BLaER1 (cell line): ENCODE measurements at regions not wholly inside any gene's neighbourhood (a gene's known extent, or its start where the extent isn't known, plus 50 kb on each side); places are given as distances from the start of the nearest gene placed in this dataset.
A peak's percentile ranks its signal among the peaks of the same experiment; 100 is the strongest.

Source experiments
- H3K27ac ChIP-seq: shearing (Covaris generic); formaldehyde crosslinking; 2 replicates; pipeline ENCODE4 v1.8.1; 2022
- H3K27me3 ChIP-seq: shearing (Covaris generic); formaldehyde crosslinking; 2 replicates; pipeline ENCODE4 v1.8.1; 2022
- H3K36me3 ChIP-seq: shearing (Covaris generic); formaldehyde crosslinking; 2 replicates; pipeline ENCODE4 v1.8.1; 2022
- H3K4me1 ChIP-seq: shearing (Covaris generic); formaldehyde crosslinking; 2 replicates; pipeline ENCODE4 v1.8.1; 2022
- H3K4me2 ChIP-seq: shearing (Covaris generic); formaldehyde crosslinking; 2 replicates; pipeline ENCODE4 v1.8.1; 2022
- H3K4me3 ChIP-seq: shearing (Covaris generic); formaldehyde crosslinking; 2 replicates; pipeline ENCODE4 v1.8.1; 2022
- H3K9ac ChIP-seq: shearing (Covaris generic); formaldehyde crosslinking; 2 replicates; pipeline ENCODE4 v1.8.1; 2022
- H3K9me3 ChIP-seq: shearing (Covaris generic); formaldehyde crosslinking; 2 replicates; pipeline ENCODE4 v1.8.1; 2022
- H4K20me1 ChIP-seq: shearing (Covaris generic); formaldehyde crosslinking; 2 replicates; pipeline ENCODE4 v1.8.1; 2022
- Cebpa-rat ChIP-seq: shearing (Covaris generic); IDR thresholded peaks from 2 replicates; pipeline ENCODE4 v1.8.1; 2022

DNA sequence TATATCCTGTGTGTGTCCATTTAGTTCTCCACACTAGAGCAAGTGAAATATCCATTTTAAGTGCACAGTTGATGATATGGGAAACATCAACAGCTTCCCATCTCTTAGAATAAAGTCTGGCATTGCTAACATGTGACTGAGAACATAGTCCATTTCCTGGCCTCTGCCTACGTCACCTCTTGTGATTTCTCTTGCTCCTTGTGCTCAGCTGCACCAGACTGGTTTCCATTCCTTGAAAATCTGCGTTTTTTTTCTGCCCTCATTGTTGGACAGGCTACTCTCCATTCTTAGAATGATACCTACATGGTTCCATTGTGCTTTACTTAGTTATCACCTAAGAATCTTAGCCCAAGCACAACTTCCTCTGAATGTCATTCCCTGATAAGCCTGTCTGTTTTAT is 851.2 kb upstream of the ID2 start:
- Histone ChIP-seq H3K36me3 (no peaks in the 10 kb centered on the region), H3K4me2 (no peak overlapping the region), H3K27ac (no peak overlapping the region), H3K4me3 (no peak overlapping the region), H3K9ac (no peak overlapping the region), H3K4me1 (peaks cover 22% of the 10 kb centered on the region), H3K9me3 (no peaks in the 10 kb centered on the region), H3K27me3 (no peaks in the 10 kb centered on the region), H4K20me1 (no peaks in the 10 kb centered on the region)
- TF ChIP-seq Cebpa-rat: no peak

DNA sequence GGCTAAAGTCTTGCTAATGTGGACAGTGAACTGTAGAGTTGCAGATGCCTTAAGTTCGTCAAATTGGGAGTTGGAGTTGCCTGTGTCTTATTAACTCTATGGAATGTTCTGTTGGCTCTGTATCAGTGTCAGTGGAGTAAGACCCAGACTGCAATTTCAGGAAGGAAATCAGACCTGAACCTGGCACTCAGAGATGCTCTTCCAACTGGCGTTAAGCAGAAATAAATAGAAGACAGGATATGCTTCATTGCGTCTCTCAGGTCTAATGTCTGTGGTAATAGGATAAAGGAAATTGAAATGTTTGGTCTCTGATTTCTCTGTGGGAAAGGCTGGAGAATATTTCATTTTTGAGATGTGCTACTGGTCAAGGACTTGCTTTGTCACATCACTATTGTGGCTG is 846.7 kb upstream of the ID2 start:
- Histone ChIP-seq H3K4me2 (peak overlapping the region; percentile 42), H3K9me3 (peaks cover 1% of the 10 kb centered on the region; the same call in 1 of the 2 replicates), H3K4me1 (peaks cover 31% of the 10 kb centered on the region), H3K27ac (no peak overlapping the region), H3K4me3 (no peak overlapping the region), H3K9ac (no peak overlapping the region), H3K27me3 (no peaks in the 10 kb centered on the region), H3K36me3 (no peaks in the 10 kb centered on the region), H4K20me1 (no peaks in the 10 kb centered on the region)
- TF ChIP-seq Cebpa-rat: no peak

DNA sequence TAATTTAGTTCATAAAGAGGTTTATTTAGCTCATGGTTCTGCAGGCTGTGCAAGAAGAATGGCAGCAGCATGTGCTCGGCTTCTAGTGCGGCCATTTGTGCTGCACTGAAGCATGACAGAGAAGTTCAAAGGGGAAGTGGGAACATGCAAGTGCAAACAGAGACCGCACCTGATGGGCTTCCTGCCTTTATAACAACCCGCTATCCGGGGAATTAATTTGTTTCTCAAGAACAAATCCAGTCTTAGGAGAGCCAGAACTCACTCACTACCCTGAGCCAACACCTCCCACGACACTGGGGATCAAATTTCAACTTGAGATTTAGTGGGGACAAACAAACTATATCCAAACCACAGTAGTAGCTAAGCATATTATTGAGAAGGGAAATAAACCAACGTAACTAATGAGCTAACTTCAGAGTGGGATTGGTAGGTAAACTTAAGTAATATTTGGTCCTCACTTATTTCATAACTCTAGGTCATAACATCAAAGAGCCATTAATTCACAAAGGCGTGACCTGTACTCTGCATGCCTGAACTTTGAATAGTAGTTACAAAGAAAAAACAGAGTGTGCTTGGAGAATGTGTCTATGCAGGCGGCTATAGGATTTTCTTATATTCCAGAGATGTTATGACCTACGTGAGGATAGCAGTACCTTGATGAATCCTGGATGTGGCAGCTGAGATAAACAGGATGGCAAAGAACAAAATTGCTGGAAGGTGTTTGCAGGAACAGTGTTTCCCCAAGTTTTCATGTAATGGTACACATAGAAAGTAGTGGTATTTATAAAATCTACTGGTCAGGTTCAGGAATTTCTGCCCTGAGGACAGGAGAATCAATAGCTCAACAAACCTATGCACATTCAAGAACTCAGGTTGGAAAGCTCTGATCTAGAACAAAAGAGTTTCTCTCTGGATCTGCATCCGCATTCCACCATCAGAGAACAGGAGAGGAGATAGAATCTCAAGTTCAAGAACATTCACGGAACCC is 845.9 kb upstream of the ID2 start:
- peaks cover 10% of the 10 kb centered on the region for H3K9me3 ChIP-seq
- H4K20me1 ChIP-seq: no peaks in the 10 kb centered on the region
- no peaks in the 10 kb centered on the region for H3K36me3 ChIP-seq
- H3K27ac ChIP-seq: no peak overlapping the region
- peaks cover 31% of the 10 kb centered on the region for H3K4me1 ChIP-seq
- TF ChIP-seq Cebpa-rat: no peak
- no peak overlapping the region for H3K9ac ChIP-seq
- H3K4me3 ChIP-seq: no peak overlapping the region
- H3K27me3 ChIP-seq: no peaks in the 10 kb centered on the region
- H3K4me2 ChIP-seq: peak overlapping the region; percentile 42

DNA sequence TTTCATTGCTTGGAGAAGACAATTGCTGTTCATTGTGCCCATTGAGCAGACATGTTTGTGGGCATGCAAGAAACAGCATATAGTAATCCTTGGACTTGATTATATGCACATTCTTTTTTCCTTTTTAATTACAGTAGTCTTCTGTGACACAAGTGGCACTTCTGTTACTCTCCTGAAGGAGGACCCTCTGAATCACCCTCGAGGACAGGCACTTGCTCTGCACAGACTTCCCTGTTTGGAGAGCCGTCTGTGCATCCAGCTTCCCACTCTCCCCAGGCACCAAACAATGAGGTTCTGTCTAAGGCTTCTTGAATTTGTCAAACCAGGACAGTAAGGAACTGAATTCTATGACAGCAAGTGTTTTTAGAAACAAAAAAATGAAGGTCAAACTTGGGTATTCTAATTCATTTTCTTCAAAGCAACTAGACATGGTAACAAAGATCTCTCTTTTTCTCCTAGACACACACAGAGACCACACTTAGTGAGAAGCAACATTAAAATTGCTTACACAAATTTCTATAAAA is 844.6 kb upstream of the ID2 start:
- Histone ChIP-seq H3K9me3 (peaks cover 14% of the 10 kb centered on the region), H3K27ac (no peak overlapping the region), H3K4me2 (no peak overlapping the region), H3K4me1 (peaks cover 31% of the 10 kb centered on the region), H3K4me3 (no peak overlapping the region), H3K27me3 (no peaks in the 10 kb centered on the region), H4K20me1 (no peaks in the 10 kb centered on the region), H3K9ac (no peak overlapping the region), H3K36me3 (no peaks in the 10 kb centered on the region)
- no peak for TF ChIP-seq Cebpa-rat

DNA sequence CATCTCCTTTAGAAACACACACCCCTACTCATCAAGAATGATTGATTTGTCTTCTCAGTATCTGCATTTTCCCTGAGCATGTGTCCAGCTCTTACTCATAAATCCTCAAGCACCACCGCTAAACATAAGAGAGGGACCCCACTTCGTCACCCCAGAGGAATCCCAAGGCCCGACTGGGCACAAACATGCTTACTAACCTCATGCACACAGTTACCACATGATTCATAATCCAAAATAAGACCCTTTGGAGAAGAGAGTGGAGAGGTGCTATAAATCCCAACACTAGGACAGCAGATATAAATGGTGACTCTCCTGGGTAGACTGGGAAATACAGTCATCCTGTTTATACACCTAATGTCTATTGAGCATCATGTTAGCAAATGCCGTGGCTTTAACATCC is 843.2 kb upstream of the ID2 start:
- Histone ChIP-seq H3K9ac (no peak overlapping the region), H3K4me1 (peaks cover 28% of the 10 kb centered on the region), H3K9me3 (peaks cover 14% of the 10 kb centered on the region), H4K20me1 (no peaks in the 10 kb centered on the region), H3K4me3 (no peak overlapping the region), H3K27ac (no peak overlapping the region), H3K36me3 (no peaks in the 10 kb centered on the region), H3K4me2 (no peak overlapping the region), H3K27me3 (no peaks in the 10 kb centered on the region)
- TF ChIP-seq Cebpa-rat: no peak

DNA sequence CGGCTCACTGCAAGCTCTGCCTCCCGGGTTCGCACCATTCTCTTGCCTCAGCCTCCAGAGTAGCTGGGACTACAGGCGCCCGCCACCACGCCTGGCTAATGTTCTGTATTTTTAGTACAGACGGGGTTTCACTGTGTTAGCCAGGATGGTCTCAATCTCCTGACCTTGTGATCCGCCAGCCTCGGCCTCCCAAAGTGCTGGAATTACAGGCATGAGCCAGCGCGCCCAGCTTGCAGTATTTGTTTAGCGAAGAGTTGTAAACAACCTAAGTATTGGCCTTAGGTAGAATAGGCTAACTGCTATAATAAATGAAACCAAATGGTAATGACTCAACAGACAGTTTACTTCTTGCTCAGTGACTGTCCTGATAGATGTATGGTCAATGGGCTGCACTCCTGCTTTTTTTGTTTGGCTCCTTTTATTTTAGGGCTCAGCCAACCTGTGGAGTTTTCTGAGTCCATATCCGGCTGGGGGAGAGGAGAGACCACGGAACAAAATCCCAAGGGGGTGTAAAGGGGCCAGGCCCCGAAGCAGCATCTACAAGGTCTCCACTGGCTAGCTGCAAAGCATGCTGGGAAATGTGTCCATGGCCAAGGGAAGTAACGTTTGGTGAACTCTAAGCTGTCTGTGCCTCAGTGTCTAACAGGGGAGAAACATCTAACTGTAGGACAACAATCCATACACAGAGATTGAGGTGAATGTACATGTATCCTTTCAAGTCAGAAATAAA is 841.0 kb upstream of the ID2 start:
- no peak overlapping the region for H3K4me2 ChIP-seq
- H3K36me3 ChIP-seq: no peaks in the 10 kb centered on the region
- H3K27me3 ChIP-seq: no peaks in the 10 kb centered on the region
- no peak overlapping the region for H3K27ac ChIP-seq
- H3K4me3 ChIP-seq: no peak overlapping the region
- no peaks in the 10 kb centered on the region for H4K20me1 ChIP-seq
- no peak overlapping the region for H3K9ac ChIP-seq
- H3K9me3 ChIP-seq: peaks cover 14% of the 10 kb centered on the region
- peaks cover 21% of the 10 kb centered on the region for H3K4me1 ChIP-seq
- TF ChIP-seq Cebpa-rat: no peak

DNA sequence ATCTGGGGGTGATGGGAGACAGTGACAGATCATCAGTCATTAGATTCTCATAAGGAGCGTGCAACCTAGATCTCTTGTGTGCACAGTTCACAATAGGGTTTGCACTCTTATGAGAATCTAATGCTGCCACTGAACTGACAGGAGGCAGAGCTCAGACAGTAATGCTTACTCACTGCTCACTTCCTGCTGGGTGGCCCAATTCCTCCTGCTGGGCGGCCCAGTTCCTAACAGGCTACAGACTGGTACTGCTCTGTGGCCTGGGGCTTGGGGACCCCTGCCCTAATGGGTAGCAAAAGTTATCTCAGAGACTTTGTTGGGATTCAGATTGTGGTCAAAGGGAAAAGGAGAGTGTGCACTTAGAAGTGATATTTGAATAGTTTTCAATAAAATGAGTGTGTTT is 840.1 kb upstream of the ID2 start:
- no peak overlapping the region for H3K9ac ChIP-seq
- H3K4me3 ChIP-seq: no peak overlapping the region
- no peak overlapping the region for H3K27ac ChIP-seq
- TF ChIP-seq Cebpa-rat: no peak
- no peaks in the 10 kb centered on the region for H3K36me3 ChIP-seq
- no peaks in the 10 kb centered on the region for H4K20me1 ChIP-seq
- peaks cover 16% of the 10 kb centered on the region for H3K4me1 ChIP-seq
- H3K4me2 ChIP-seq: no peak overlapping the region
- peaks cover 14% of the 10 kb centered on the region for H3K9me3 ChIP-seq
- H3K27me3 ChIP-seq: no peaks in the 10 kb centered on the region

DNA sequence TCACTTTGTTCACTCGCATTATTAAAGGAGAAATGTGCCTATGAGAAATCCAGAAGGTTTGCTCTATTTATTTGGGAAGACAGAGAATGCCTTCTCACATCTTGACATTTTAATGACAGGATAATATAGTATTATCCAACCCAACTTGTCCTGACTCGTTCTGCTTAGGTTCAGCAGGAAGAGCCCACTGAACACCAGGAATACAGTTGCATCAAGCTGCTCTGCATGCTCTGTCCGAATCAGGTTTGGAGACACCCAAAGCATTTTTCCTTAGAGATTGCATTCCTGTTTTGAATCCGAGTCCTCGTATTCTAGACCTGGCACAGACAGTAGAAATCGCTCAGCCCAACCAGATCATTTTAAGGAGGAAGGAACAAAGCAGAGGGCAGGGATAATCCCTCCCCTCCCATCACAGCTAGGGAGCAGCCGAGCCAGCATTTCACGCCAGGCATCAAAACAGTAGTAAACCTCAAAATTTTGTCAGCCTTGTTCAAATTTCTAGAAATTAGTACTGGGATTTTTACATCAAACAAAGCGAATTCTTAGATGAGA is 837.4 kb upstream of the ID2 start:
- H3K4me1 ChIP-seq: peaks cover 16% of the 10 kb centered on the region
- no peak overlapping the region for H3K9ac ChIP-seq
- peaks cover 14% of the 10 kb centered on the region for H3K9me3 ChIP-seq
- H3K27me3 ChIP-seq: no peaks in the 10 kb centered on the region; the same call in 1 of the 2 replicates
- H4K20me1 ChIP-seq: no peaks in the 10 kb centered on the region
- no peak for TF ChIP-seq Cebpa-rat
- no peak overlapping the region for H3K4me3 ChIP-seq
- no peak overlapping the region for H3K27ac ChIP-seq
- H3K4me2 ChIP-seq: no peak overlapping the region
- H3K36me3 ChIP-seq: no peaks in the 10 kb centered on the region

DNA sequence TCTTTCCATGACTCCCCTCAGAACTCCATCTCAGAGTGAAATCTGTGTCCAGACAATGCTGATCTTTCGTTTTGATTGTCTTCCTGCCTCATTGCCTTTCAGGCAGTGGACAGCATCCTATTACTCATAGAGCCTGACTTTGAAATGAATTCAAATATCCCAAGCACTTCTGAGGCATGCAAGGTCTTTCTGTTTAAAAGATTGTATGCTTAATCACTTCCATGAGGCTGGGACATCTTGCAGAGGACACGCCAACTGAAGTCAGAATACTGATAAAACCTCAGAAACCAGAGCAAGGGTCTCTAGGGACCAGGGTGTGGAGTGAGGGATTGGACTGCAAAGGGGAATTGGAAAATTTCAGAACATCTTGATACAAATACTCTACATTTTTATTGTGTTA is 836.5 kb upstream of the ID2 start:
- no peaks in the 10 kb centered on the region for H3K36me3 ChIP-seq
- H3K9ac ChIP-seq: no peak overlapping the region
- no peaks in the 10 kb centered on the region; the same call in 1 of the 2 replicates for H3K27me3 ChIP-seq
- no peak overlapping the region for H3K27ac ChIP-seq
- H3K4me2 ChIP-seq: peak overlapping the region; percentile 38
- no peak for TF ChIP-seq Cebpa-rat
- no peaks in the 10 kb centered on the region for H4K20me1 ChIP-seq
- no peak overlapping the region for H3K4me3 ChIP-seq
- peaks cover 10% of the 10 kb centered on the region for H3K9me3 ChIP-seq
- peaks cover 16% of the 10 kb centered on the region for H3K4me1 ChIP-seq
